Motor neuron (in vitro differentiated cells): ENCODE measurements at regions not wholly inside any gene's neighbourhood (a gene's known extent, or its start where the extent isn't known, plus 50 kb on each side); places are given as distances from the start of the nearest gene placed in this dataset.
A peak's percentile ranks its signal among the peaks of the same experiment; 100 is the strongest.
"Not testable (repeated sequence)": the region's sequence is repeated elsewhere in the genome, so short reads cannot be mapped to it uniquely, and the experiment has no call there.

Source experiments
- ATAC-seq, 8 experiments: fragments of 200-7000 bp; cut with Tn5 transposase; replicated peaks in 6 of 8; 2 replicates each; pipeline ENCODE4 v1.8.0; 2021; ENCODE audit warnings: mild to moderate bottlenecking in 8 of 8, moderate library complexity in 8 of 8
- H3K27ac ChIP-seq, 2 donors: fragments of 250-450 bp; sonication (Bioruptor Pico); 2 replicates each; pipeline ENCODE4 v1.9.0; 2021; ENCODE audit warnings: antibody characterized with exemption in 2 of 2, mild to moderate bottlenecking in 2 of 2, moderate library complexity in 1 of 2
- H3K4me1 ChIP-seq, 2 donors: fragments of 250-450 bp; sonication (Bioruptor Pico); replicated peaks in 1 of 2; 2 replicates each; pipeline ENCODE4 v1.6.1; 2021; ENCODE audit warnings: antibody characterized with exemption in 2 of 2, mild to moderate bottlenecking in 2 of 2, moderate library complexity in 1 of 2
- H3K4me3 ChIP-seq, 5 donors: fragments of 250-450 bp; sonication (Bioruptor Pico); 2 replicates each; pipeline ENCODE4 v1.9.0; 2021; ENCODE audit warnings: antibody characterized with exemption in 5 of 5, mild to moderate bottlenecking in 5 of 5, moderate library complexity in 4 of 5
- WGBS, 10 experiments: fragments of 450-650 bp; shearing (Covaris generic); methylation state at CpG; one replicate each; pipeline ENCODE4 v1.0.0; 2022; 5-methylcytosine and 5-hydroxymethylcytosine counted together
- in situ Hi-C, 9 experiments: fragments of 400-800 bp; cut with MboI; loops; one replicate each; pipeline ENCODE4 v1.15.0; 2021; ENCODE audit warnings: low sequenced_read_pairs in 9 of 9, low pct_unique_long_range_greater_than_20kb in 2 of 9; ENCODE audit not compliant: unreplicated experiment in 9 of 9

GRCh38 chr12:45490232-45490881 lies 239.1 kb upstream of the ARID2 start:
- 78 to 97% (median 91%) methylated on average over 2 to 7 of the region's 7 CpGs for WGBS, 10 experiments
- in situ Hi-C loops = no loop called here

GRCh38 chr12:45494279-45494678 lies 235.2 kb upstream of the ARID2 start:
- 0 to 100% (median 75%) methylated on average over 2 to 4 of the region's 4 CpGs; no CpG with 5 or more reads in 3 of the 10 experiments for WGBS, 10 experiments
- Histone ChIP-seq H3K4me3 (no peak overlapping the region), H3K4me1 (no peaks in the 10 kb centered on the region), H3K27ac (no peak overlapping the region)
- in situ Hi-C loops = no loop called here
- ATAC-seq = no peak

More at GRCh38 chr12:45490232-45490881, 239.1 kb upstream of the ARID2 start:
- Histone ChIP-seq H3K4me1 (no peaks in the 10 kb centered on the region), H3K4me3 (no peak overlapping the region), H3K27ac (no peak overlapping the region)
- no peak for ATAC-seq

- no peak overlapping the region for H3K4me3 ChIP-seq
- H3K4me1 ChIP-seq = no peaks in the 10 kb centered on the region
- in situ Hi-C loops = no loop called here
- no peak overlapping the region for H3K27ac ChIP-seq
- no peak for ATAC-seq
- 73 to 100% (median 100%) methylated on average over 1 of the region's 1 CpG; no CpG with 5 or more reads in 5 of the 10 experiments for WGBS, 10 experiments
Observed at GRCh38 chr12:45498645-45499044, 230.9 kb upstream of the ARID2 start.

- ATAC-seq = peak in 2 of 8 experiments; percentile 54 to 66
- 0 to 91% (median 75%) methylated on average over 1 to 4 of the region's 4 CpGs for WGBS, 10 experiments
- Histone ChIP-seq H3K4me3 (no peak overlapping the region), H3K4me1 (no peaks in the 10 kb centered on the region), H3K27ac (no peak overlapping the region)
- in situ Hi-C loops = no loop called here
Observed at GRCh38 chr12:45502481-45503128, 226.9 kb upstream of the ARID2 start.

GRCh38 chr12:45503899-45504298 lies 225.6 kb upstream of the ARID2 start:
- Histone ChIP-seq H3K4me1 (no peaks in the 10 kb centered on the region), H3K27ac (no peak overlapping the region), H3K4me3 (no peak overlapping the region)
- in situ Hi-C loops = no loop called here
- whole genome bisulfite sequencing, 10 experiments = 0 to 100% (median 63%) methylated on average over 1 of the region's 1 CpG; no CpG with 5 or more reads in 4 of the 10 experiments
- ATAC-seq = peak in 3 of 8 experiments; percentile 59 to 86 (median 77)

GRCh38 chr12:45504316-45505010 lies 225.0 kb upstream of the ARID2 start:
- WGBS, 10 experiments = 44 to 96% (median 78%) methylated on average over 2 to 6 of the region's 6 CpGs
- ATAC-seq = no peak

GRCh38 chr12:45509187-45509586 lies 220.3 kb upstream of the ARID2 start:
- 0 to 20% (median 20%) methylated on average over 1 of the region's 2 CpGs; no CpG with 5 or more reads in 6 of the 10 experiments for WGBS, 10 experiments
- Histone ChIP-seq H3K27ac (no peak overlapping the region), H3K4me1 (no peaks in the 10 kb centered on the region), H3K4me3 (no peak overlapping the region)
- in situ Hi-C loops = no loop called here
- ATAC-seq = no peak

More at GRCh38 chr12:45504316-45505010, 225.0 kb upstream of the ARID2 start:
- H3K4me1 ChIP-seq = no peaks in the 10 kb centered on the region
- H3K27ac ChIP-seq = no peak overlapping the region
- H3K4me3 ChIP-seq = no peak overlapping the region
- in situ Hi-C loops = no loop called here

GRCh38 chr12:45509621-45510020 lies 219.9 kb upstream of the ARID2 start:
- Histone ChIP-seq H3K27ac (no peak overlapping the region), H3K4me1 (no peaks in the 10 kb centered on the region), H3K4me3 (no peak overlapping the region)
- ATAC-seq = no peak
- 0 to 100% methylated on average over 1 of the region's 1 CpG; no CpG with 5 or more reads in 8 of the 10 experiments for WGBS, 10 experiments
- in situ Hi-C loops = no loop called here

- 56 to 100% (median 92%) methylated on average over 1 to 3 of the region's 3 CpGs; no CpG with 5 or more reads in 3 of the 10 experiments for WGBS, 10 experiments
- Histone ChIP-seq H3K27ac (no peak overlapping the region), H3K4me1 (peaks cover 0 to 13% of the 10 kb centered on the region in 2 donors), H3K4me3 (no peak overlapping the region)
- in situ Hi-C loops = no loop called here
- ATAC-seq = no peak
Observed at GRCh38 chr12:45517381-45517780, 212.1 kb upstream of the ARID2 start.

GRCh38 chr12:45518291-45519235 lies 210.9 kb upstream of the ARID2 start:
- in situ Hi-C loops = no loop called here
- ATAC-seq = peak in 6 of 8 experiments; percentile 35 to 99 (median 96)
- 23 to 90% (median 53%) methylated on average over 1 to 10 of the region's 10 CpGs for WGBS, 10 experiments

GRCh38 chr12:45522227-45522626 lies 207.3 kb upstream of the ARID2 start:
- WGBS, 10 experiments = 100% methylated on average over 1 to 3 of the region's 3 CpGs; no CpG with 5 or more reads in 7 of the 10 experiments

More at GRCh38 chr12:45518291-45519235, 210.9 kb upstream of the ARID2 start:
- Histone ChIP-seq H3K4me1 (peaks cover 0 to 13% of the 10 kb centered on the region in 2 donors), H3K4me3 (no peak overlapping the region), H3K27ac (no peak overlapping the region)

GRCh38 chr12:45526823-45527222 lies 202.7 kb upstream of the ARID2 start:
- not testable (repeated sequence) for H3K27ac ChIP-seq, H3K4me3 ChIP-seq, ATAC-seq, H3K4me1 ChIP-seq
- WGBS, 10 experiments = 0 to 100% (median 73%) methylated on average over 1 of the region's 1 CpG; no CpG with 5 or more reads in 3 of the 10 experiments
- in situ Hi-C loops = loop anchor here in 3 of 9 experiments (25.0 kb wide), 1 partner anchor 185 kb away; no protein-coding TSS in a partner anchor

More at GRCh38 chr12:45522227-45522626, 207.3 kb upstream of the ARID2 start:
- Histone ChIP-seq H3K4me3 (no peak overlapping the region), H3K4me1 (peaks cover 0 to 13% of the 10 kb centered on the region in 2 donors), H3K27ac (no peak overlapping the region)
- ATAC-seq = no peak
- in situ Hi-C loops = no loop called here
